CD4-positive, alpha-beta T cell treated with Interleukin-10 for 1 hour (primary cell): ENCODE measurements at regions not wholly inside any gene's neighbourhood (a gene's known extent, or its start where the extent isn't known, plus 50 kb on each side); places are given as distances from the start of the nearest gene placed in this dataset.
"Not testable (repeated sequence)": the region's sequence is repeated elsewhere in the genome, so short reads cannot be mapped to it uniquely, and the experiment has no call there.

Source experiments
- DNase-seq: peaks from one replicate; pipeline ENCODE4 v3.0.0-alpha.2; 2020

DNA sequence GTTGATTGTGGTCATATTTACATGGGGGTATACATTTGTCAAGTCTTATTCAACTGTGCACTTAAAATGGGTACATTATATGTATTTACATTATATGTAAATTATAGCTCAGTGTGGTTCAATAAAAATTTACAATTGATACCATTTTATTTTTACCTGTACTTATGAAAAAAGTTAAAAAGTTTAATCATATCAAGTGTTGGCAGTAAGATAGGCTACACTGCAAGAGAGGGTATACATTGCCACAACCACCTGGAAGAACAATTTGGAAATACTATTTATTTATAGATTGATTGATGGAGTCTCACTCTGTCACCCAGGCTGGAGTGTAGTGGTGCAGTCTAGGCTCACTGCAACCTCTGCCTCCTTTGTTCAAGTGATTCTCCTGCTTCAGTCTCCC, 453.3 kb downstream of the XYLT1 start:
- no peak for DNase-seq

DNA sequence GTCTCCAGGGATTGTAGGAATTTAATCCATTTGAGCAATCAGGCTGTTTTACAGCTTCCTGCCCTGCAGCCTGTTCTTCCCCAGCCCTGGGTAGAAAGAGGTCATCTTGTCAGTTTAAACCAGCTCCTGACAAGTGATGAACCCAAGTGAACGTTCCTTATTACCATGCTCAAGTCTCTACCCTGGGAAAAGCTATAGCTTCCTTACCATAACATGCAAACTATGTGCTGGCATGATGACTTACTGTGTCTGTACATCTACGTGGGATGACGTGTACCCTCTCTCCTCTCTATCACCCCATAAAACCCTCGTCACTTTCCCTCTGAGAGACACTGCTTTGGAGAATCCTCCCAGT, 452.2 kb downstream of the XYLT1 start:
- DNase-seq: no peak

DNA sequence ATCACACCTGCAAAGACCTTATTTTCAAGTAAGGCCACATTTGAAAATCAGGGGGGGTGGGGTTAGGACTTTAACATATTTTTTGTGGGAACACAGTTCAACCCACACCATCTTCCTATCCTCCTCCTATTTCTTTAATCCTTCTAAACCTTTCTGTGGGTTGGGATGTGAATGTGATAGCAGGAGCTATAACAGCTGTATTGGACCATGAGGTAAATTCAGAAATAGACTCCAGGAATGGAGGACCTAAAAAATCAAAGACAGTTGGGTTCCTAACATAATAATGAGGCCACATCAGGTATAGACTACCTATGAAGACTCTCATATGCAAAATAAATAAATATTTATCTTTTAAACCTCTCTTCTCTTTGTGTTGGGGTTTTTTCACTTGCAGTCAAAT, 451.4 kb downstream of the XYLT1 start:
- no peak for DNase-seq

DNA sequence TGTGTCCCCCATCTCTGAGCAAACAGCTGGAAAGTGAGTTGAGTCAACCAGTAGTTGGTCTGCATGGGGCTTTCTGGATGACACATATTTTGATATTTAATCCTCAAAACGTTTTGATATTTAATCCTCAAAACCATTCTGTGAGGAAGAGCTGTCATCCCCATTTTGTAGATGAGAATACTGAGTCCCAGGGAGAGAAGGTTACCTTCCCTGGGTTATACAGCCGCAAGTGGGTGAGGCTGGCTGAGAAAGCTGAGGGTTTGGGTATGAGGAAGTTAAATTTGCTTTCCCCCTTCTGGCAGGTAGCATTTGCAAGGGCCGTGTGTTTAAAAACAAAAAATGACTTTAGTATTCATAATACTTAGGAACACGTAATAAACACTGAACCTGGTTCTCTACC, 447.2 kb downstream of the XYLT1 start:
- no peak for DNase-seq

DNA sequence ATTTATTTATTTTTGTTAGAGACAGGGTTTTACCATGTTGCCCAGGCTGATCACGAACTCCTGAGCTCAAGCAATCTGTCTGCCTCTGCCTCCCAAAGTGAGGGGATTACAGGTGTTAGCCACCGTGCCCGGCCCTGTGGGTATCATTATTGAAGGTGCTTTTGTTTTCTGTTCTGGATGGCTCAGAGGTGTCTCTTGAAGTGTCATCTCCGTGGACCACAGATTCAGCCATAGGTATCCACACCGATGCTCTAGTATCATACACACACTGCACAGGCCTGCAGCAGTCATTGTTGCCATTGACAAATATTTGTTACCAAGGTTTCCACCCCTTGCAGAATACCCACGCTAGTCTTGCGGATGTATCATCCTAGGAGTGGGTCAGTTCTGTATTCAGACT, 446.2 kb downstream of the XYLT1 start:
- no peak for DNase-seq

DNA sequence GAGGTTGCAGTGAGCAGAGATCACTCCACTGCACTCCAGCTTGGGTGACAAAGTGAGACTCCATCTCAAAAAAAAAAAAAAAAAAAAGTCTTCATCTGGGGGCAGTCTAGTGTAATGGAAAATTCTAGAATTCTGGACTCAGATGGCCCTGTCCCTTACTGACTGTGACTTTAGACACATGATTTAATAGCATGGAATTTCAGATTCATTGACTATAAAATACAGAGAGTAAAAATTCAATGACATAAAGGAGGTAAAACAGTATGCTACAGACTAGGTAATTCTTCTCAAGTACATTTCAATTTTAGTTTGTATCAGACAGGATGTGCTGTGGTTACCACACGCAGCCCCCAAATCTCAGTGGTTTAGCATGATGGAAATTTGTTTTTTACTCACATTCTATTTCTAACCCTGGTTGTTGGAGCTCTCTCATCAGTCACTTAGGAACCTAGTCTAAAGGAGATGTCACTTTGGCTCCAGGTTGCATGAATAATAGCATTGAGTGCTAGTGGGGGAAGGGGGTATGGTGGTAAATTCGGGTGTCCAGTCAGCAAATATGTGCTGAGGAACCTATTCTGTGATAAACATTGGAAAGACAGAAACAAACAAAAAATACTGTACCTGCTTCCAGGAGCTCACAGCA, 444.0 kb downstream of the XYLT1 start:
- DNase-seq: peak; percentile 36

DNA sequence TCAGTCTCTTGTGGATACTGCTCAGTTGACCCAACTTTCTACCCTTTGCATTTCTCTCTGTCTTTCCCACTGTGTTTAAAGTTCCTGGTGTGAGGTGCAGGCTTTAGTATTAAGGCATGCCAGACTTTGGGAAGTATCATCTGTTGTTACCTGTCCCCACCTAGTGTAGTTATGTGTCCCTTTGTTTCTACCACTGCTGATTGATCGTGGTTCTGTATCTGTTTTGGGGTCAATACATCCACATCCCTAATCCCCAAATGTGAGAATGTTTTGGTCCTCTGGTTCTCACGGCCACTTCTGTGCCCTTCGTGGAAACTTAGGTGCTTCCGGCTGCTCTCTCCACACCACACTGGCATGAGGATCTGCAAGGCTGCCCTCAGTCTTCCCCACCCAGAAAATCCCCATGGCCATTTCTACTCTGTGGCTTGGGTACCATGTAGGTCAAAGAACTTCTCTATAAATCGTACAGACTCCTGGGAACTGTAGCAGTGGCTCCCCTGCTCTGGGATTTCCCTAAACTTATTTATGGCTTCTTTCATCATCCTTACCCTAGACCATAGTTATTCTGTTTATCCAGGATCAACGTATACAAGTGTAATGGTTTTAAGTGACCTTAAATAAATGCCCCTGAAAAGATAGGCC, 443.2 kb downstream of the XYLT1 start:
- no peak for DNase-seq

DNA sequence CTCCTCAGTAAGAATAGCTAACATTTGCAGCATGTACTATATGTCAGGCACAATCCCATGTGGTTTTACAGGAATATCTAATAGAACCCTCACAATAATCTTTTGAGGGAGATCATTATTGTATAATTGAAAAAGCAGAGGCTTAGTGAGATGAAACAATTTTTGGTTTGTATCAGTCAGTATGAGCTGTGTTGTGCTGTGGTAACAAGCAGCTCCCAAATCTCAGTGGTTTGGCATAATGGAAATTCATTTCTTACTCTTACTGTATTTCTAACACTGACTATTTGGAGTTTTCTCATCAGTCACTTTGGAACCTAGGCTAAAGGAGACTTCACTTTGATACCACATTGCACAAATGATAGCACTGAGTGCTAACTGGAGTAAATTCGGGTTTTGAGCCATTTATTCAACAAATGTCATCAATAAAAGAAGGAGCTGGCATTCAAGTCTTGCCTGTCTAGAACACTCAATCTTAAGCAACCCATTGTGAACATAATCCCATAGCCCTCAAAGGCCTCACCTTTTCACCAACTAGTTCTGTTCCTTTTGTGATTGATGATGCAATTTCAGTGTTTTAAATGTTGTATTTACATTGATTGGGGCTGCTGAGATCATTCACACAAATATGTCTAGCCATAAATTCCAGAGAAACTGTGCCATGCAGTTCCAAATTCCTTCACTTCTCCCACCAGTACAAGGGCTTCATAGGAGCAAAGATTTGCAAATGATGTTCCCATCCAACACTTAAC, 441.0 kb downstream of the XYLT1 start:
- no peak for DNase-seq

DNA sequence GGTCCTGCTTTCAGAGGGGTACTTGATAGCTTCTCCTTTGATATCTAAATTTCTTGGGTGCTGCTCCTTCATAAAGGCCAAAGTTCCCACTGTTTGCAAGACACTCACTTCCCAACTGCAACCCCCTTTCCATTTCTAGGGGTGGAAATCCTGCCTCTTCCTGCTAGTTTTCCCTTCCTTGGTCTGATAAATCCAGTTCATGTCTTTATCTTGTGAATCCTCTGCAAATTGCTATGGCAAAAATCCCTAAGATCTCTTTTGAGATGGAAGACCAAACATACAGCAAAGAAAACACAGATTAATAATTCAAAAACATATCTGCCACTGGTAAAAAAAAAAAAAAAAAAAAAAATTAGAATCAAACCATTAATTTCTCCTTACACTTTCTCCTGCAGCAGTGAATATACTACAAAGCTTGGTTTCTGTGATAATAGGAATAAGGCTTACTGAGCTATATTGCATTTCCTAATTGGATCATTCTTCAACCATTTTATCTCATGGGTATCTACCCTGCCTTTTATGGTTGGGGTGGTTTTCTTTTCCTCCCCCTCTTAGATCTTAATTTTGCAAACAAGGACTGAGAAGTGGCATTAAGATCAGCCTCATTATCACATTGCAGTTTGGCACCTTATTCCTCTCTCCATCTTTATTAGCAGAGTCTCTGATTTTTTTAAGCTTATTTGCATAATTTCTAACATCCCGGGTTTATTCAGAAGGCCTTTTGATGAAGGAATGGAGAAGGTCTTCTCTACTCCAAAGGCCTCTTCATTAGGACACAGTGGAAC, 439.1 kb downstream of the XYLT1 start:
- DNase-seq: no peak

DNA sequence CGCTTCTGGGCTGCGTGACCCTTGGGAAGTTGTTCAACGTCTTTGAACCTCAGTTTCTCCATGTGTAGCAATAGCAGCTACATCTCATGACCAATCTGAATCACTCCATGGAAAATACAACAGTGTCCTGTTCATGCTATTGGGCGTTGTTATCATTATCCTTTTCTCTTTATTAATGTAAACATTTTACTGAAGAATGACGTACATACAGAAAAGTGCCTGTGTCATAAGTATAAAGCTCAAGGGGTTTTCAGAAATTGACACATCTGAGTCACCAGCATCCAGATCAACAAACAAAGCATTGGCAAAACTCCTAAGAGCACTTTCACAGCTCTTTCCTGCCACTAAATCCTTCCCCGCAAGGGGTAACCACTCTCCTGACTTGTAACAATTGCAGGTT, 438.4 kb downstream of the XYLT1 start:
- DNase-seq: no peak

DNA sequence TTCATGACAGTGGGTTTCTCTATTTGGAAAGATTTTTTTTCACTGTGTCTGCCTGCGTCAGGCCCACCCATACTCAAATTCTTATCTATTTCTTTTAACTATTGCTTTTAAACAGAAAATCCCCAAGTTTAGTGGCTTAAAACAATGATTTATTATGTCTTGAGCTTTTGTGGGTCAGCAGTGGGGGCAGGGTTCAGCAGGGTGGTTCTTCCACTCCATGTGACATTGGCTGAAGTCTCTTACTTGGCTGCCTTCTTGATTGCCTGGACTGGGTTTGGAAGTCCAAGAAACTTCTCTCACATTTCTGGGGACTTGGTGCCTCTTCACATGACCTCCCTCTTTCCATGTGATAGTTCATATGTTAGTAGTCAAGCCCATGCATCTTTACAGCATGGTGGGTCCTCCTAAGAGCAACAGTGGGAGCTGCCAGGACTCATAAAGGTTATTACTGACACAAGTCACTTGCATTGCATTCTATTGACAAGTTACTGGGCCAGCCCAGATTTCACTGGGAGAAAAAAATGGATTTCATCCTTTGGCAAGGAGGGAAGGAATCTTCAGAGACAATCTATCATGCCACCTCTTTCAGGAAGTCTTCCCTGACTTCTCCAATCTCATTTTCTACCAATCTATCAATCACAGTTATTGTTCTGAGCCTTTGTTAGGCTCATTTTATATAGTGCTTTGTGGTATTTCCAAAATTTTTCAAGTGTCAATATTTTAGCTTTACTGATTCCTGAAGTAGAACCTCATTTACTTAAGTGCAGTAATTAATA, 436.1 kb downstream of the XYLT1 start:
- DNase-seq: no peak

DNA sequence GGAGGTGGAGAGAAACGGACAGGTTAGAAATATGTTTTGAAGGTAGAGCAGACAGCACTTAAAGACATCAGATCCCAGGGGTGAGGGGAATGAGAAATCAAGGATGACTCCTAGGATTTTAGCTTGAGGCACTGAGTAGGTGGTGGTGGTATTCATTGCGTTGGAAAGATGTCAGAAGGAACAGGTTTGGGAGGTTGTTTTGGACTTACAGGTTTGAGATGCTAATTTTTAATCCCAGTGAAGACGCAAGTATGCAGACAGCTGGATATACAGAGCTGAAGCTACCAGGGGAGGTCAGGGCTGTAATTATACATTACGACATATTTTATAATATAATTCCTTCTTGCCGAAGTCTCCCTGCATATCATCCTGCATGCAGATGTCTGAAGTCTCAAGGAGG, 433.3 kb downstream of the XYLT1 start:
- DNase-seq: no peak

DNA sequence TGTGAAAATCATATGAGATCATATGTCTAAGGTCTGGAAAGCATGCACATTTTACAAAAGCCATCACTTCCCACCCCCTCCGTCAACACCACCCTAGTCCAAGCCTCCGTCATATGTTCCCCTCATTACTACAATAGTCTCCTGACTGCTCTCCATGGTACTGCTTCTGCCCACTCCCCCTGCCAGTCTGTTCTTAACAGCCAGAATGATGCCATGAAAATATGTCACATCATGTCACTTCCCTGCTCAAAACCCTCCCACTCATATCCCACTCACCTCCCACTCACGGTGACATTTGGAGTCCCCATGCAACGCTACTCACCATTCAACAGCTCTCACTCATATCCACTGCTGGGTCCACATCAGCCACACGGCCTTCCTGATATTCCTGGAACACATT, 432.3 kb downstream of the XYLT1 start:
- no peak for DNase-seq

DNA sequence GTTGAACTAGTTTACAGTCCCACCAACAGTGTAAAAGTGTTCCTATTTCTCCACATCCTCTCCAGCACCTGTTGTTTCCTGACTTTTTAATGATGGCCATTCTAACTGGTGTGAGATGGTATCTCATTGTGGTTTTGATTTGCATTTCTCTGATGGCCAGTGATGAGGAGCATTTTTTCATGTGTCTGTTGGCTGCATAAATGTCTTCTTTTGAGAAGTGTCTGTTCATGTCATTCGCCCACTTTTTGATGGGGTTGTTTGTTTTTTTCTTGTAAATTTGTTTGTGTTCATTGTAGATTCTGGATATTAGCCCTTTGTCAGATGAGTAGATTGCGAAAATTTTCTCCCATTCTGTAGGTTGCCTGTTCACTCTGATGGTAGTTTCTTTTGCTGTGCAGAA, 421.7 kb downstream of the XYLT1 start:
- not testable (repeated sequence) for DNase-seq

DNA sequence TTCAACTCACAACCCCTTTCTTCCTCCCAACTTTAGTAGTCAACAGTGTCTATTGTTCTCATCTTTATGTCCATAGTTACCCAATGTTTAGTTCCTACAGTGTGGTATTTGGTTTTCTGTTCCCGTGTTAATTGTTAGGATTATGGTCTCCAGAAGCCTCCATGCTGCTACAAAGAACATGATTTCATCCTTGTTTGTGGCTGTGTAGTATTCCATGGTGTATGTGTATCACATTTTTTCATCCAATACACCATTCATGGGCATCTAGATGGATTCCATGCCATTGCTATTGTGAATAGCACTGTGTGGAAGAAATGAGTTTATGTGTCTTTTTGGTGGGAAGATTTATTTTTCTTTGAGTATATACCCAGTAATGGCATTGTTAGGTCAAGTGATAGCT, 420.3 kb downstream of the XYLT1 start:
- no peak for DNase-seq
